ENCODE measurements at regions not wholly inside any gene's neighbourhood (a gene's known extent, or its start where the extent isn't known, plus 50 kb on each side); places are given as distances from the start of the nearest gene placed in this dataset.

DNA sequence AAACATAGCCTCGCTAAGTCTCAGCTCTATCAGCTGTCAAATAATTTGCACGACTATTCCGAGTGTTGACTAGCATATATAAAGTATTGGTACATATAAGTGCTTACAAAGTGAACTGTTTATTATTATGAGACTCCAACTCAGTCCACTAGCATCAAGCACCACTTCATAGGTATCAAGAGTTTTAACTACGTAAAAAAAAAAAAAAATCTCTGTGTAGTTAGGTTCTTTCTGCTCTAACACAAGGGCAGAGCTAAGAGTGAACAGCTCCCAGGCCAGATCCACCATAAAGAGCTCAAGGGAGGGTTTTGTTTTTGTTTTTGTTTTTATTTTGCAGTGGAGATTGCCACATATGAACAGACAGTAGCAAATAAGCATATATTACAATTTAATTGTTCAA is 309.8 kb upstream of the SGK1 start:
- Histone ChIP-seq H3K9me3 (no peaks in the 10 kb centered on the region), H3K4me1 (peaks cover 0 to 24% (median 12%) of the 10 kb centered on the region in 6 donors), H3K27ac (no peak overlapping the region), H3K27me3 (replicated peaks in 1 of 7) (no peaks in the 10 kb centered on the region), H3K4me3 (no peak overlapping the region), H3K36me3 (no peaks in the 10 kb centered on the region)
- intact Hi-C loops (cut with DNase I; ENCODE audit: low total_unique reads), result no loop called here
- TF ChIP-seq POLR2A (IDR thresholded peaks at IDR 0.05) (no peak), CTCF (IDR thresholded peaks at IDR 0.05 in 8 of 11, conservative IDR thresholded peaks at IDR 0.05 in 3 of 11) (no peak), POLR2AphosphoS5 (IDR thresholded peaks at IDR 0.05) (no peak)
- WGBS, 5 donors, result 94 to 96% (median 95%) methylated on average over 4 of the region's 4 CpGs
- DNase-seq, result no peak

DNA sequence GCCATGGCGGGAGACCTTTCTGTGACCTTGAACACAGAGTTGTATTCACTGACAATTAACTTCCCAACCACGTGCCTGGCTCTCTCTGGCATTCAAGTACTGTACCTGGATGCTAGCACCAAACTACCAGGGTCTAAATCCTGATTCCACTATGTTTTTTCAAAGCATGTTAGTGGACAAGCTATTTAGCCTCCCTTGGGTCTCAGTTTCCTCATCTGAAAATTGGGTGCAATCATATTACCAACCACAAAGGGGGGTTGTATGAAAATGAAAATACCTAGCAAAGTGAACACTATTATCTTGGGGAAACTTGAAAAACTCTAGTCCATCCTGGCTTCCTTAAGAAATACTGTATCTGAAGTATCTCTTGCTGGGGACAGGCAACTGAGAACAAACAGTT is 308.7 kb upstream of the SGK1 start:
- 83 to 100% (median 88%) methylated on average over 2 of the region's 2 CpGs for WGBS, 5 donors
- intact Hi-C loops (cut with DNase I; ENCODE audit: low total_unique reads), result no loop called here
- TF ChIP-seq POLR2AphosphoS5 (IDR thresholded peaks at IDR 0.05) (no peak), POLR2A (IDR thresholded peaks at IDR 0.05) (no peak), CTCF (IDR thresholded peaks at IDR 0.05 in 8 of 11, conservative IDR thresholded peaks at IDR 0.05 in 3 of 11) (no peak)
- DNase-seq, result no peak
- Histone ChIP-seq H3K4me1 (peaks cover 0 to 13% (median 10%) of the 10 kb centered on the region in 6 donors), H3K4me3 (no peak overlapping the region), H3K9me3 (no peaks in the 10 kb centered on the region), H3K27ac (no peak overlapping the region), H3K27me3 (replicated peaks in 1 of 7) (no peaks in the 10 kb centered on the region), H3K36me3 (no peaks in the 10 kb centered on the region)

GRCh38 chr6:134626086-134626485 is 308.2 kb upstream of the SGK1 start:
- Histone ChIP-seq H3K4me1 (peaks cover 0 to 10% (median 8%) of the 10 kb centered on the region in 6 donors), H3K9me3 (no peaks in the 10 kb centered on the region), H3K36me3 (no peaks in the 10 kb centered on the region), H3K4me3 (no peak overlapping the region), H3K27me3 (replicated peaks in 1 of 7) (no peaks in the 10 kb centered on the region), H3K27ac (no peak overlapping the region)
- TF ChIP-seq CTCF (IDR thresholded peaks at IDR 0.05 in 8 of 11, conservative IDR thresholded peaks at IDR 0.05 in 3 of 11) (no peak), POLR2AphosphoS5 (IDR thresholded peaks at IDR 0.05) (no peak)
- 55 to 68% (median 58%) methylated on average over 2 of the region's 2 CpGs for WGBS, 5 donors
- DNase-seq, result no peak
- intact Hi-C loops (cut with DNase I; ENCODE audit: low total_unique reads), result no loop called here

DNA sequence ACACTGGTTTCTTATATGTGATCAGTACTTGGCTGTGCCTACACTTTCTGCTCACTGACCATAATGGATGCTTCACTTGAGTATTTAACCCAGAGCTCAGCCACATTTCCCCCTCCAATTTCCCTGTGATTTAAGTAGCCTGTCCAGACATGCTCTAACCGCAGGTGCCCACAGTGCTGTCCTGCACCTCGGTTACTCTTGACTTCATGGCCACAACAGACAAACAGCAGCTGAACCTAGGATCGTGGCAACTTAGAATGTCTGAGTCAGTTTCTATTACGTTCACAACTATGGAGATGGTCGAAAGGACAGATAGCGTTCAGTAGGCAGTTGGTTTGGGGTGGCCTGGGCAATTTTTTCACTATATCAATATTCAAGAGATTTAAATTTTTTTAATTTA is 306.9 kb upstream of the SGK1 start:
- Histone ChIP-seq H3K4me3 (no peak overlapping the region), H3K4me1 (no peaks in the 10 kb centered on the region), H3K9me3 (no peaks in the 10 kb centered on the region), H3K36me3 (no peaks in the 10 kb centered on the region), H3K27me3 (replicated peaks in 1 of 7) (no peaks in the 10 kb centered on the region), H3K27ac (no peak overlapping the region)
- WGBS, 5 donors, result 92 to 97% (median 95%) methylated on average over 6 of the region's 6 CpGs
- no peak for DNase-seq
- TF ChIP-seq POLR2A (IDR thresholded peaks at IDR 0.05), result no peak
- TF ChIP-seq POLR2AphosphoS5 (IDR thresholded peaks at IDR 0.05), result no peak
- TF ChIP-seq CTCF (IDR thresholded peaks at IDR 0.05 in 8 of 11, conservative IDR thresholded peaks at IDR 0.05 in 3 of 11), result no peak
- intact Hi-C loops (cut with DNase I; ENCODE audit: low total_unique reads), result no loop called here

Measured in spleen (tissue), 11 donors.